Ishikawa (cell line): ENCODE measurements at regions not wholly inside any gene's neighbourhood (a gene's known extent, or its start where the extent isn't known, plus 50 kb on each side); places are given as distances from the start of the nearest gene placed in this dataset.

Source experiments
- CEBPB ChIP-seq: IDR thresholded peaks from 2 replicates; pipeline ENCODE4 v1.6.1; 2012
- CREB1 ChIP-seq: IDR thresholded peaks from 2 replicates; pipeline ENCODE4 v1.6.1; 2012; ENCODE audit warnings: low read depth
- EGR1 ChIP-seq: IDR thresholded peaks from 2 replicates; pipeline ENCODE4 v1.6.1; 2012
- EP300 ChIP-seq: IDR thresholded peaks from 2 replicates; pipeline ENCODE4 v1.6.1; 2012; ENCODE audit warnings: borderline replicate concordance
- FOXM1 ChIP-seq: IDR thresholded peaks from 2 replicates; pipeline ENCODE4 v1.6.1; 2012; ENCODE audit warnings: low read depth, borderline replicate concordance
- NFIC ChIP-seq: IDR thresholded peaks from 2 replicates; pipeline ENCODE4 v1.6.1; 2012
- RAD21 ChIP-seq: IDR thresholded peaks from 2 replicates; pipeline ENCODE4 v1.6.1; 2012; ENCODE audit warnings: low read depth
- TAF1 ChIP-seq: IDR thresholded peaks from 2 replicates; pipeline ENCODE4 v1.6.1; 2012; ENCODE audit warnings: low read depth, mild to moderate bottlenecking
- TCF12 ChIP-seq: IDR thresholded peaks from 2 replicates; pipeline ENCODE4 v1.6.1; 2012; ENCODE audit warnings: low read depth
- TEAD4 ChIP-seq: IDR thresholded peaks from 2 replicates; pipeline ENCODE4 v1.6.1; 2012
- YY1 ChIP-seq: IDR thresholded peaks from 2 replicates; pipeline ENCODE4 v1.6.1; 2012; ENCODE audit warnings: low read depth
- ZBTB7A ChIP-seq: IDR thresholded peaks from 2 replicates; pipeline ENCODE4 v1.6.1; 2012; ENCODE audit warnings: low read depth
- TF ChIP-seq, protein P1 (sequence below): IDR thresholded peaks from 2 replicates; pipeline ENCODE4 v1.6.1; 2012
- TF ChIP-seq, protein P2 (sequence below): IDR thresholded peaks from 2 replicates; pipeline ENCODE4 v1.6.1; 2012
- TF ChIP-seq, protein P3 (sequence below): IDR thresholded peaks from 2 replicates; pipeline ENCODE4 v1.6.1; 2012; ENCODE audit warnings: low read depth, mild to moderate bottlenecking

DNA sequence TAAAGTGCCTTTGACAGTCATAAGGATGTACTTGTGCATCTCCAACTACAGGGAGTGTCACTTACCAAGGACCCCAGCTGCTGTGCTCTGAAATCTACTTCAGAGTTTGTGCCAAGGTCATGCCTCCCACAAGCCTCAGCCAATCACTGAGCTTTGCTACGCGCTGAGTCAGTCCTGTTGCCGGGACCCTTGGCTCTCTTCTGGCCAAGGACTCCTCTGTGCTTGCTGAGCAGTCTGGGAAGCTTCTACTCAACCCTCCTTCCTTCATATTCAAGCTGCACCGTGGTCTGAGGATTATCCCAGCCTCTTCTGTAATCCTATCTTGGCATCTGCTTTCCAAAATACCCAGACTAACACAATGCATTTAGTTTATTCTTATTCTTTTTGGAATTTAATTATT lies 398.9 kb upstream of the FANCL start:
- TF ChIP-seq TCF12 (no peak), NFIC (no peak), CEBPB (no peak), TAF1 (no peak), EGR1 (no peak), RAD21 (no peak), YY1 (no peak), ZBTB7A (no peak), CREB1 (no peak), EP300 (no peak), TEAD4 (no peak)
- TF ChIP-seq, protein P1, sequence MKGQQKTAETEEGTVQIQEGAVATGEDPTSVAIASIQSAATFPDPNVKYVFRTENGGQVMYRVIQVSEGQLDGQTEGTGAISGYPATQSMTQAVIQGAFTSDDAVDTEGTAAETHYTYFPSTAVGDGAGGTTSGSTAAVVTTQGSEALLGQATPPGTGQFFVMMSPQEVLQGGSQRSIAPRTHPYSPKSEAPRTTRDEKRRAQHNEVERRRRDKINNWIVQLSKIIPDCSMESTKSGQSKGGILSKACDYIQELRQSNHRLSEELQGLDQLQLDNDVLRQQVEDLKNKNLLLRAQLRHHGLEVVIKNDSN, result no peak
- TF ChIP-seq, protein P2, sequence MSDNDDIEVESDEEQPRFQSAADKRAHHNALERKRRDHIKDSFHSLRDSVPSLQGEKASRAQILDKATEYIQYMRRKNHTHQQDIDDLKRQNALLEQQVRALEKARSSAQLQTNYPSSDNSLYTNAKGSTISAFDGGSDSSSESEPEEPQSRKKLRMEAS, result no peak
- TF ChIP-seq, protein P3, sequence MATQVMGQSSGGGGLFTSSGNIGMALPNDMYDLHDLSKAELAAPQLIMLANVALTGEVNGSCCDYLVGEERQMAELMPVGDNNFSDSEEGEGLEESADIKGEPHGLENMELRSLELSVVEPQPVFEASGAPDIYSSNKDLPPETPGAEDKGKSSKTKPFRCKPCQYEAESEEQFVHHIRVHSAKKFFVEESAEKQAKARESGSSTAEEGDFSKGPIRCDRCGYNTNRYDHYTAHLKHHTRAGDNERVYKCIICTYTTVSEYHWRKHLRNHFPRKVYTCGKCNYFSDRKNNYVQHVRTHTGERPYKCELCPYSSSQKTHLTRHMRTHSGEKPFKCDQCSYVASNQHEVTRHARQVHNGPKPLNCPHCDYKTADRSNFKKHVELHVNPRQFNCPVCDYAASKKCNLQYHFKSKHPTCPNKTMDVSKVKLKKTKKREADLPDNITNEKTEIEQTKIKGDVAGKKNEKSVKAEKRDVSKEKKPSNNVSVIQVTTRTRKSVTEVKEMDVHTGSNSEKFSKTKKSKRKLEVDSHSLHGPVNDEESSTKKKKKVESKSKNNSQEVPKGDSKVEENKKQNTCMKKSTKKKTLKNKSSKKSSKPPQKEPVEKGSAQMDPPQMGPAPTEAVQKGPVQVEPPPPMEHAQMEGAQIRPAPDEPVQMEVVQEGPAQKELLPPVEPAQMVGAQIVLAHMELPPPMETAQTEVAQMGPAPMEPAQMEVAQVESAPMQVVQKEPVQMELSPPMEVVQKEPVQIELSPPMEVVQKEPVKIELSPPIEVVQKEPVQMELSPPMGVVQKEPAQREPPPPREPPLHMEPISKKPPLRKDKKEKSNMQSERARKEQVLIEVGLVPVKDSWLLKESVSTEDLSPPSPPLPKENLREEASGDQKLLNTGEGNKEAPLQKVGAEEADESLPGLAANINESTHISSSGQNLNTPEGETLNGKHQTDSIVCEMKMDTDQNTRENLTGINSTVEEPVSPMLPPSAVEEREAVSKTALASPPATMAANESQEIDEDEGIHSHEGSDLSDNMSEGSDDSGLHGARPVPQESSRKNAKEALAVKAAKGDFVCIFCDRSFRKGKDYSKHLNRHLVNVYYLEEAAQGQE, result no peak

GRCh38 chr2:58638256-58638805 lies 397.2 kb upstream of the FANCL start:
- TF ChIP-seq FOXM1 (no peak), TEAD4 (no peak), EGR1 (no peak)

GRCh38 chr2:58636872-58637271 lies 395.7 kb upstream of the FANCL start:
- no peak for TF ChIP-seq YY1
- no peak for TF ChIP-seq CEBPB
- TF ChIP-seq, protein P2, result no peak
- TF ChIP-seq, protein P1, result no peak
- TF ChIP-seq EGR1, result no peak
- TF ChIP-seq NFIC, result no peak
- no peak for TF ChIP-seq FOXM1
- no peak for TF ChIP-seq CREB1
- TF ChIP-seq, protein P3, result no peak
- no peak for TF ChIP-seq TAF1
- no peak for TF ChIP-seq EP300
- TF ChIP-seq TEAD4, result no peak
- no peak for TF ChIP-seq ZBTB7A
- no peak for TF ChIP-seq TCF12
- TF ChIP-seq RAD21, result no peak

DNA sequence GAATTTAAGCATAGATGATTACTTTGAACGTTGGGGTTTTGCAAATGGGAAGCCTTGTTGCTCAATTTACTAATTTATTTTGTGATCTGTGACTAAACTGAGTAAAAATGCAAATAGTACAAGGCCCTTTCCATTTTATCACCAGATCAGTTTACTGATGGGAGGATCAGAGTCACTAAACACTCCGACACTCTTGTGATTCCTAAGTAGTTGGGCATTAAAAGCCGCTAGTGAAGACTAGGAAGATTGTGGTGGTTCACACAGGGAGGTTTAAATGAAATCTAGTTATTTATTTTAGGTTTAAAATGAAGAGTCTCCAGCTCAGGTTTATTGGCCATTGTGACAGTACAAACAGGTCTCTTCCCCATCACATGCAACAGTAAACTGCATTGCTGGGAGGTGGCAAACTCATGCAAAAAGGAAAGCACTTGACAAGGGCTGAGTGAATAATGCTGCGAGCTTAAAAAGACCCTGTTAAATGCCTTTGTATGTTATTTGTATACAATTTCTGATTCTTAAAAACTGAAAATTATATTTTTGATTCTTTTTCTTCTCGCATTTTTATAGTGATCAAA lies 394.8 kb upstream of the FANCL start:
- no peak for TF ChIP-seq EGR1
- no peak for TF ChIP-seq ZBTB7A
- no peak for TF ChIP-seq TEAD4
- TF ChIP-seq RAD21, result no peak
- no peak for TF ChIP-seq YY1
- TF ChIP-seq TAF1, result no peak
- no peak for TF ChIP-seq CEBPB
- no peak for TF ChIP-seq FOXM1
- no peak for TF ChIP-seq NFIC
- TF ChIP-seq TCF12, result no peak
- TF ChIP-seq, protein P3, result no peak
- no peak for TF ChIP-seq CREB1
- TF ChIP-seq, protein P2, result no peak
- TF ChIP-seq, protein P1, result no peak
- TF ChIP-seq EP300, result no peak
